Erythroblast (primary cell): ENCODE measurements at regions not wholly inside any gene's neighbourhood (a gene's known extent, or its start where the extent isn't known, plus 50 kb on each side); places are given as distances from the start of the nearest gene placed in this dataset.

ENCODE experiments used
- GATA1 ChIP-seq: IDR thresholded peaks from 2 replicates; pipeline ENCODE4 v1.6.1; 2011; ENCODE audit warnings: low read depth, mild to moderate bottlenecking, control low read depth, low read length, moderate library complexity
- POLR2A ChIP-seq: IDR thresholded peaks from 2 replicates; pipeline ENCODE4 v1.6.1; 2011; ENCODE audit warnings: mild to moderate bottlenecking, low read length

DNA sequence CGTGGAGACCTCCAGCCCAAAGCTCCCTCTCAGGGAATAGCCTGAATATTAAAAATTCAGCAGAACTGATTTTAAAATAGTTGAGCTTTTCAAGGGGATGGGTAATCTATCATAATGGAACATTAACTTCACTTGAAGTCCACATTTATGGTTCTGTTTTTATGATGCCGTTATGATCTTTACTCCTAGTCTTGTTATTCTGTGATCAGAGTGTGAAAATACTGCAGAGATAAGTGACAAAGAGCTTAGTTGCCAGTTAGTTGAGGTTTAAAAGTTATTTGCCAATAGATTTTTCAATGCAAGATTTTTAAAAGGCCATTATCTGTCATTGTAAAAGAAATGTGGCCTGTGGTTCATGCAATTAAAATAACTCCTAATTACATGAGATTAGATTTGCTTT lies 189.9 kb upstream of the RGMB start:
- TF ChIP-seq POLR2A (no peak), GATA1 (no peak)
